ENCODE measurements at regions not wholly inside any gene's neighbourhood (a gene's known extent, or its start where the extent isn't known, plus 50 kb on each side); places are given as distances from the start of the nearest gene placed in this dataset.

DNA sequence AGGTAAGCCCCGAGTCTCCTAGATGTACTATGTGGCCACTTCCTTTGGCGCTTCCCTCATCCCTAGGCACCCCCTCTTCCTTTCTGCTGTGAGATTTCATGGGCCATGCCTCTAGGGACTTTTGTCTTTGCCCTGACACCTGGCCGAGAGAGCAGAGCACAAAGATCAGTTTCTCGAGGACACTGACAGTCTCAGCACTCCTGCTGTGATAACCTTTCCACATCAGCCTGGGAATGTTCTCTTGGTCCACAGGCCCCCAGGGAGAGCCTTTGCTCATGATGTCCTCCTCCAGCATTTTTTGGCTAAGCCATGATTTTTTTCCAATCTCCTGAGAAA is 127.0 kb upstream of the CPEB4 start:
- TF ChIP-seq, protein P1, sequence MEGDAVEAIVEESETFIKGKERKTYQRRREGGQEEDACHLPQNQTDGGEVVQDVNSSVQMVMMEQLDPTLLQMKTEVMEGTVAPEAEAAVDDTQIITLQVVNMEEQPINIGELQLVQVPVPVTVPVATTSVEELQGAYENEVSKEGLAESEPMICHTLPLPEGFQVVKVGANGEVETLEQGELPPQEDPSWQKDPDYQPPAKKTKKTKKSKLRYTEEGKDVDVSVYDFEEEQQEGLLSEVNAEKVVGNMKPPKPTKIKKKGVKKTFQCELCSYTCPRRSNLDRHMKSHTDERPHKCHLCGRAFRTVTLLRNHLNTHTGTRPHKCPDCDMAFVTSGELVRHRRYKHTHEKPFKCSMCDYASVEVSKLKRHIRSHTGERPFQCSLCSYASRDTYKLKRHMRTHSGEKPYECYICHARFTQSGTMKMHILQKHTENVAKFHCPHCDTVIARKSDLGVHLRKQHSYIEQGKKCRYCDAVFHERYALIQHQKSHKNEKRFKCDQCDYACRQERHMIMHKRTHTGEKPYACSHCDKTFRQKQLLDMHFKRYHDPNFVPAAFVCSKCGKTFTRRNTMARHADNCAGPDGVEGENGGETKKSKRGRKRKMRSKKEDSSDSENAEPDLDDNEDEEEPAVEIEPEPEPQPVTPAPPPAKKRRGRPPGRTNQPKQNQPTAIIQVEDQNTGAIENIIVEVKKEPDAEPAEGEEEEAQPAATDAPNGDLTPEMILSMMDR (IDR thresholded peaks at IDR 0.05; ENCODE audit: low read depth, low read length): no peak
- TF ChIP-seq EZH2phosphoT487 (IDR thresholded peaks at IDR 0.05; ENCODE audit: low read depth): no peak
